ENCODE measurements at regions not wholly inside any gene's neighbourhood (a gene's known extent, or its start where the extent isn't known, plus 50 kb on each side); places are given as distances from the start of the nearest gene placed in this dataset.

GRCh38 chr3:72375237-72376076, 472.8 kb downstream of the SHQ1 start:
- ChIA-PET POLR2A (ENCODE audit: low non-redundant PET) (no interaction called here), CTCF (no interaction called here)
- H3K27ac ChIP-seq = no peak overlapping the region
- DNase-seq (ENCODE audit: low spot score) = no peak
- TF ChIP-seq CTCF (conservative IDR thresholded peaks at IDR 0.05; ENCODE audit: low read depth) = no peak

- CTCF ChIA-PET = no interaction called here
- TF ChIP-seq CTCF (conservative IDR thresholded peaks at IDR 0.05; ENCODE audit: low read depth) = no peak
- POLR2A ChIA-PET (ENCODE audit: low non-redundant PET) = no interaction called here
- no peak overlapping the region for H3K27ac ChIP-seq
- DNase-seq (ENCODE audit: low spot score) = no peak
Observed at GRCh38 chr3:72373139-72373538, 475.1 kb downstream of the SHQ1 start.

GRCh38 chr3:72372161-72372560, 476.1 kb downstream of the SHQ1 start:
- CTCF ChIA-PET = no interaction called here
- POLR2A ChIA-PET (ENCODE audit: low non-redundant PET) = no interaction called here

GRCh38 chr3:72371431-72371830, 476.8 kb downstream of the SHQ1 start:
- ChIA-PET CTCF (no interaction called here), POLR2A (ENCODE audit: low non-redundant PET) (no interaction called here)
- no peak overlapping the region for H3K27ac ChIP-seq
- TF ChIP-seq CTCF (conservative IDR thresholded peaks at IDR 0.05; ENCODE audit: low read depth) = no peak
- no peak for DNase-seq (ENCODE audit: low spot score)

More at GRCh38 chr3:72372161-72372560, 476.1 kb downstream of the SHQ1 start:
- TF ChIP-seq CTCF (conservative IDR thresholded peaks at IDR 0.05; ENCODE audit: low read depth) = no peak
- no peak overlapping the region for H3K27ac ChIP-seq
- DNase-seq (ENCODE audit: low spot score) = no peak

GRCh38 chr3:72370947-72371346, 477.3 kb downstream of the SHQ1 start:
- DNase-seq (ENCODE audit: low spot score) = no peak
- no peak for TF ChIP-seq CTCF (conservative IDR thresholded peaks at IDR 0.05; ENCODE audit: low read depth)
- no peak overlapping the region for H3K27ac ChIP-seq
- POLR2A ChIA-PET (ENCODE audit: low non-redundant PET) = no interaction called here
- CTCF ChIA-PET = no interaction called here

- H3K27ac ChIP-seq = no peak overlapping the region
- CTCF ChIA-PET = interaction anchor here (0.6 kb wide), 1 partner anchor 439 kb away, joined by 4 read pairs; no protein-coding TSS in a partner anchor
- POLR2A ChIA-PET (ENCODE audit: low non-redundant PET) = no interaction called here
- no peak for TF ChIP-seq CTCF (conservative IDR thresholded peaks at IDR 0.05; ENCODE audit: low read depth)
- no peak for DNase-seq (ENCODE audit: low spot score)
Observed at GRCh38 chr3:72369681-72370080, 478.6 kb downstream of the SHQ1 start.
